CD4-positive, alpha-beta T cell (primary cell): ENCODE measurements at regions not wholly inside any gene's neighbourhood (a gene's known extent, or its start where the extent isn't known, plus 50 kb on each side); places are given as distances from the start of the nearest gene placed in this dataset.

Experiments used
- ATAC-seq: fragments of 200-7000 bp; cut with Tn5 transposase; one replicate; pipeline ENCODE4 v1.10.0; 2022; ENCODE audit warnings: mild to moderate bottlenecking; ENCODE audit not compliant: poor library complexity
- CTCF ChIA-PET: fragments of 350-600 bp; sonication (Branson Sonifier 250); formaldehyde crosslinking; loops from one replicate; lab custom pipeline; 2021; ENCODE audit warnings: antibody characterized with exemption, inconsistent platforms; lab: Charles Lee
- POLR2A ChIA-PET: fragments of 350-600 bp; sonication (Branson Sonifier 250); formaldehyde crosslinking; loops from one replicate; lab custom pipeline; 2021; ENCODE audit warnings: antibody characterized with exemption, inconsistent platforms; lab: Charles Lee
- DNase-seq, 14 experiments: peaks; one replicate each; pipeline ENCODE4 v3.0.0-alpha.2; 2013 to 2020; ENCODE audit warnings: mixed read lengths in 2 of 14
- H3K27ac ChIP-seq, 2 donors: one replicate each; pipeline versions ENCODE4 v1.5.1 to v1.7.0; 2013; ENCODE audit warnings: low read length in 2 of 2, low read depth in 1 of 2, mild to moderate bottlenecking in 1 of 2
- H3K27me3 ChIP-seq, 2 experiments: 1 replicate in 1 of 2; 2 replicates in 1 of 2; pipeline versions ENCODE4 v1.6.1 to v1.7.0; 2013; ENCODE audit warnings: low read length in 2 of 2, control low read depth in 1 of 2, mild to moderate bottlenecking in 1 of 2, moderate library complexity in 1 of 2; ENCODE audit not compliant: insufficient read depth in 2 of 2, control insufficient read depth in 1 of 2
- H3K36me3 ChIP-seq: one replicate; pipeline ENCODE4 v1.6.1; 2013; ENCODE audit warnings: low read length, control low read depth; ENCODE audit not compliant: insufficient read depth
- H3K4me1 ChIP-seq: one replicate; pipeline ENCODE4 v1.6.1; 2013; ENCODE audit warnings: low read length, control low read depth; ENCODE audit not compliant: insufficient read depth
- H3K4me3 ChIP-seq: one replicate; pipeline ENCODE4 v1.5.1; 2013; ENCODE audit warnings: mild to moderate bottlenecking, low read length, moderate library complexity
- H3K9me3 ChIP-seq, 2 experiments: 1 replicate in 1 of 2; 2 replicates in 1 of 2; pipeline versions ENCODE4 v1.6.1 to v1.7.0; 2013; ENCODE audit warnings: low read length in 2 of 2, mild to moderate bottlenecking in 2 of 2, control low read depth in 1 of 2, moderate library complexity in 1 of 2; ENCODE audit not compliant: control insufficient read depth in 1 of 2, insufficient read depth in 1 of 2
- H3K27ac Mint-ChIP-seq: one replicate; pipeline ENCODE4 v1.8.0; 2020; ENCODE audit warnings: mixed read lengths
- H3K27me3 Mint-ChIP-seq: one replicate; pipeline ENCODE4 v1.8.0; 2021; ENCODE audit warnings: mixed read lengths
- H3K36me3 Mint-ChIP-seq: one replicate; pipeline ENCODE4 v1.8.0; 2021; ENCODE audit warnings: low read depth, mixed read lengths
- H3K4me1 Mint-ChIP-seq: one replicate; pipeline ENCODE4 v1.8.0; 2021; ENCODE audit warnings: low read depth, mixed read lengths
- H3K4me3 Mint-ChIP-seq: one replicate; pipeline ENCODE4 v1.8.0; 2020; ENCODE audit warnings: mild to moderate bottlenecking, mixed read lengths
- H3K9me3 Mint-ChIP-seq: one replicate; pipeline ENCODE4 v1.8.0; 2020; ENCODE audit warnings: mixed read lengths
- intact Hi-C, 2 experiments: fragments of 100-400 bp; cut with DNase I in 1 of 2; cut with micrococcal nuclease in 1 of 2; formaldehyde crosslinking; loops; one replicate each; pipeline versions ENCODE4 v1.15.1 to v1.9.0; 2023 to 2025; cut with DNase I, micrococcal nuclease
- TF ChIP-seq, protein P1 (sequence below): fragments of 200-600 bp; IDR thresholded peaks from one replicate; pipeline ENCODE4 v1.8.0; 2022; ENCODE audit warnings: antibody characterized with exemption, mild to moderate bottlenecking

DNA sequence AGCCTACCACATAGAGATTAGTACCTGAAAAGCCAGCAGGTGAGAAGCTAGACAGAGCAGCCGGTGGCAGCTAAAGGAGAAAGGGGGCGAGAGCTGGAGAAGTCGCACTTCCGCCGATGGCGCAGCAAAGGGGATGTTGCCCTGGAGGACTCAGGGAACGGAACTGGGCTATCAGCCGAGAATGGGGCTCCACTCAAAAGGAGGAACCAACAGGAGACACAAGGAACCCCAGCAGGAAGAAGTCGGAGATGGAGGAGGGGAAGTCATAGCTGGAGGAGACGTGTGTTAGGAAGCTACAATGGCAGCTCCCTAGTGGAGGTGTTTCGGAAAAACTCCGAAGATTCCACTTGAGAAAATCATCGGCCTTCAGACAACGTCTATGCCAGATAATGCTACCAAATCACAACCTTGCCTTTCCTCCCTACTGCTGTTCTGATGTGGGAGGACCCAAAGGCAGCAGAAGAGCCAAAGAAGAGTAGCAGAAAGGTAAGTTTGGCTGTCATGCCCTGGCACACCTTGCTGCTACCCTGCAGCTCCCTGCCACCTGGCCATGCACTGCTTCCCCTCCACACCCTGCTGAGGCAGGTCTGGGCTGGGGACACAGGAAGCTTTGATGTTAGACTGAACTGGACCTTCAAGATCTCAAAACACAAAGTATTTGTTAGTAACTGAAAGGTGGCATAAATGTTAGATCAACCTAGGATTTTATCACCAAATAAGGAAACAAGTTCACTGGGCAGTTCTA lies 127.9 kb downstream of the DLEU7 start:
- H3K36me3 Mint-ChIP-seq = no peaks in the 10 kb centered on the region

DNA sequence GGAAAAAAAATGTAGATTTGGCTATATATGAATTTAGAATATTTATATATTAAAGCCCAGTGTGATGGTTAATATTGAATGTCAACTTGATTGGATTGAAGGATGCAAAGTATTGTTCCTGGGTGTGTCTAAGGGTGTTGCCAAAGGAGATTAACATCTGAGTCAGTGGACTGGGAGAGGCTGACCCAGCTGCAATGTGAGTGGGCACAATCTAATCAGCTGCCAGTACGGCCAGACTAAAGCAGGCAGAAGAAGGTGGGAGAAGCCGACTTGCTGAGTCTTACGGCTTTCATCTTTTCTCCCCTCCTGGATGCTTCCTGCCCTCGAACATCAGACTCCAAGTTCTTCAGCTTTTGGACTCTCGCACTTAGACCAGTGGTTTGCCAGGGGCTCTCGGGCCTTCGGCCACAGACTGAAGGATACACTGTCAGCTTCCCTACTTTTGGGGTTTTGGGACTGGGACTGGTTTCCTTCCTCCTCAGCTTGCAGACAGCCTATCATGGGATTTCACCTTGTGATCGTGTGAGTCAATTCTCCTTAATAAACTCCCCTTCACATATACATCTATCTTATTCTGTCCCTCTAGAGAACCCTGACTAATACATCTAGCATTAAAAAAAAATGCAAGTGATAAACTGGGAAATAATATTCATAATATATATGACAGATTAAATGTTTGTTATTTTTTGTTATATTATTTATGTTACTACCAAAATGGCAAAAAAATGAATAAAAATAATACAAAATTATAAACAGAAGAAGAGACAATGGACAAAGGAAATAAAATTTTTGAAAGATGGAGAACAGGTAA lies 122.4 kb downstream of the DLEU7 start:
- Mint-ChIP-seq H3K36me3 (no peaks in the 10 kb centered on the region), H3K4me1 (no peaks in the 10 kb centered on the region), H3K27ac (no peak overlapping the region), H3K9me3 (no peaks in the 10 kb centered on the region), H3K4me3 (no peak overlapping the region), H3K27me3 (no peaks in the 10 kb centered on the region)
- ATAC-seq = no peak
- intact Hi-C loops = no loop called here
- Histone ChIP-seq H3K36me3 (no peaks in the 10 kb centered on the region), H3K27me3 (no peaks in the 10 kb centered on the region), H3K4me3 (no peak overlapping the region), H3K9me3 (no peaks in the 10 kb centered on the region), H3K4me1 (no peaks in the 10 kb centered on the region), H3K27ac (no peak overlapping the region)
- peak in 2 of 14 experiments; percentile 10 to 27 for DNase-seq
- ChIA-PET CTCF (no interaction called here), POLR2A (no interaction called here)
- TF ChIP-seq, protein P1, sequence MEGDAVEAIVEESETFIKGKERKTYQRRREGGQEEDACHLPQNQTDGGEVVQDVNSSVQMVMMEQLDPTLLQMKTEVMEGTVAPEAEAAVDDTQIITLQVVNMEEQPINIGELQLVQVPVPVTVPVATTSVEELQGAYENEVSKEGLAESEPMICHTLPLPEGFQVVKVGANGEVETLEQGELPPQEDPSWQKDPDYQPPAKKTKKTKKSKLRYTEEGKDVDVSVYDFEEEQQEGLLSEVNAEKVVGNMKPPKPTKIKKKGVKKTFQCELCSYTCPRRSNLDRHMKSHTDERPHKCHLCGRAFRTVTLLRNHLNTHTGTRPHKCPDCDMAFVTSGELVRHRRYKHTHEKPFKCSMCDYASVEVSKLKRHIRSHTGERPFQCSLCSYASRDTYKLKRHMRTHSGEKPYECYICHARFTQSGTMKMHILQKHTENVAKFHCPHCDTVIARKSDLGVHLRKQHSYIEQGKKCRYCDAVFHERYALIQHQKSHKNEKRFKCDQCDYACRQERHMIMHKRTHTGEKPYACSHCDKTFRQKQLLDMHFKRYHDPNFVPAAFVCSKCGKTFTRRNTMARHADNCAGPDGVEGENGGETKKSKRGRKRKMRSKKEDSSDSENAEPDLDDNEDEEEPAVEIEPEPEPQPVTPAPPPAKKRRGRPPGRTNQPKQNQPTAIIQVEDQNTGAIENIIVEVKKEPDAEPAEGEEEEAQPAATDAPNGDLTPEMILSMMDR = no peak

More for the DNA sequence above, 127.9 kb downstream of the DLEU7 start:
- no peaks in the 10 kb centered on the region for H3K27me3 Mint-ChIP-seq
- no peaks in the 10 kb centered on the region for H3K9me3 Mint-ChIP-seq
- CTCF ChIA-PET = no interaction called here
- H3K4me1 ChIP-seq = peaks cover 14% of the 10 kb centered on the region
- H3K4me3 ChIP-seq = no peak overlapping the region
- no peak overlapping the region for H3K4me3 Mint-ChIP-seq
- no peaks in the 10 kb centered on the region for H3K27me3 ChIP-seq
- POLR2A ChIA-PET = no interaction called here
- H3K4me1 Mint-ChIP-seq = peaks cover 12% of the 10 kb centered on the region
- H3K9me3 ChIP-seq = no peaks in the 10 kb centered on the region
- ATAC-seq (no peak), DNase-seq (peak in 3 of 14 experiments; percentile 16 to 58 (median 54))
- TF ChIP-seq, protein P1 = no peak
- intact Hi-C loops = no loop called here
- H3K27ac ChIP-seq = no peak overlapping the region
- no peak overlapping the region for H3K27ac Mint-ChIP-seq
- H3K36me3 ChIP-seq = no peaks in the 10 kb centered on the region

DNA sequence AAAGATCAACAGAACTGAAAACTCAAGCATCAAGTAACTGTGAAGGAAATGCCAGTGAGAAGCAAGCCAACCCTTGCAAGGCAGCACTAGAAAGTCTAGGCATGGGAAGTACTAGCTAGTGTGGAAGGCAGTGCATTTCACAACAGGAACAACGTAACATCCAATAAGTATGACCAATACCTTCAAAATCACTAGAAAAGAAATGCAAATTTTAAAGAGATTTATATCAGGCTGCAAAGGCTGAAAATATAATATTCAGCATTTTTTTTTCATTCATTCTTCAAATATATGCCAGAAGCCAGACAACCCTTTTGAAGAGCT lies 121.9 kb downstream of the DLEU7 start:
- Histone ChIP-seq H3K4me1 (no peaks in the 10 kb centered on the region), H3K4me3 (no peak overlapping the region), H3K36me3 (no peaks in the 10 kb centered on the region), H3K27me3 (no peaks in the 10 kb centered on the region), H3K27ac (no peak overlapping the region), H3K9me3 (no peaks in the 10 kb centered on the region)
- ATAC-seq (no peak), DNase-seq (peak in 2 of 14 experiments; percentile 28 to 33)
- no peak overlapping the region for H3K4me3 Mint-ChIP-seq
- intact Hi-C loops = no loop called here
- ChIA-PET POLR2A (no interaction called here), CTCF (no interaction called here)
- H3K27me3 Mint-ChIP-seq = no peaks in the 10 kb centered on the region
- no peak overlapping the region for H3K27ac Mint-ChIP-seq
- H3K9me3 Mint-ChIP-seq = no peaks in the 10 kb centered on the region
- no peaks in the 10 kb centered on the region for H3K4me1 Mint-ChIP-seq
- TF ChIP-seq, protein P1 = no peak
- no peaks in the 10 kb centered on the region for H3K36me3 Mint-ChIP-seq
